Hepatocyte (in vitro differentiated cells): ENCODE measurements at regions not wholly inside any gene's neighbourhood (a gene's known extent, or its start where the extent isn't known, plus 50 kb on each side); places are given as distances from the start of the nearest gene placed in this dataset.

Experiments
- CTCF ChIP-seq: fragments of 200-600 bp; sonication (generic); IDR thresholded peaks from 2 replicates; pipeline ENCODE4 v1.5.1; 2016; ENCODE audit warnings: antibody characterized with exemption, mild to moderate bottlenecking; ENCODE audit not compliant: poor library complexity
- EZH2 ChIP-seq: fragments of 200-600 bp; sonication (generic); IDR thresholded peaks from 2 replicates; pipeline ENCODE4 v1.6.1; 2016; ENCODE audit warnings: antibody characterized with exemption, mild to moderate bottlenecking, borderline replicate concordance
- EZH2phosphoT487 ChIP-seq: fragments of 200-600 bp; sonication (generic); IDR thresholded peaks from one replicate; pipeline ENCODE4 v1.6.1; 2018; ENCODE audit warnings: antibody characterized with exemption, mild to moderate bottlenecking, low read depth, moderate library complexity; ENCODE audit not compliant: unreplicated experiment, severe bottlenecking

- TF ChIP-seq CTCF (no peak), EZH2 (no peak), EZH2phosphoT487 (no peak)
Measured at GRCh38 chr3:117310536-117310935, 601.0 kb downstream of the TUSC7 start.
